Fibroblast of lung (primary cell): ENCODE measurements at regions not wholly inside any gene's neighbourhood (a gene's known extent, or its start where the extent isn't known, plus 50 kb on each side); places are given as distances from the start of the nearest gene placed in this dataset.
A peak's percentile ranks its signal among the peaks of the same experiment; 100 is the strongest.

ENCODE experiments used
- DNase-seq, 2 donors: peaks; one replicate each; pipeline versions ENCODE4 v3.0.0 to v3.0.0-alpha.2; 2010; ENCODE audit warnings: low read depth in 2 of 2
- H2AFZ ChIP-seq: 2 replicates; pipeline ENCODE4 v1.5.1; 2012; ENCODE audit warnings: low read length, control low read depth, inconsistent platforms
- H3K27ac ChIP-seq: 2 replicates; pipeline ENCODE4 v1.5.1; 2011; ENCODE audit warnings: low read length, control low read depth; ENCODE audit not compliant: insufficient read depth
- H3K27me3 ChIP-seq: 2 replicates; pipeline ENCODE4 v1.5.1; 2011; ENCODE audit warnings: mild to moderate bottlenecking, low read length; ENCODE audit not compliant: control insufficient read depth, insufficient read depth
- H3K36me3 ChIP-seq: 2 replicates; pipeline ENCODE4 v1.5.1; 2011; ENCODE audit warnings: low read length; ENCODE audit not compliant: control insufficient read depth, insufficient read depth
- H3K4me1 ChIP-seq: 2 replicates; pipeline ENCODE4 v1.5.1; 2011; ENCODE audit warnings: low read length; ENCODE audit not compliant: control insufficient read depth, insufficient read depth; ENCODE audit errors: extremely low read depth
- H3K4me2 ChIP-seq: 2 replicates; pipeline ENCODE4 v1.5.1; 2011; ENCODE audit warnings: low read length, control low read depth; ENCODE audit not compliant: insufficient read depth; ENCODE audit errors: extremely low read depth
- H3K4me3 ChIP-seq, 4 experiments: fragments of 200-600 bp in 1 of 4; sonication (generic) in 1 of 4; replicated peaks in 1 of 4; 2 replicates each; pipeline ENCODE4 v1.5.1; 2011 to 2016; ENCODE audit warnings: low read length in 4 of 4, low read depth in 3 of 4, mild to moderate bottlenecking in 3 of 4, control low read depth in 2 of 4, inconsistent platforms in 1 of 4, mixed read lengths in 1 of 4; ENCODE audit not compliant: insufficient read depth in 1 of 4; ENCODE audit errors: control extremely low read depth in 1 of 4
- H3K79me2 ChIP-seq: 2 replicates; pipeline ENCODE4 v1.5.1; 2012; ENCODE audit warnings: mild to moderate bottlenecking, low read length, inconsistent platforms; ENCODE audit not compliant: control insufficient read depth, insufficient read depth
- H3K9ac ChIP-seq: 2 replicates; pipeline ENCODE4 v1.5.1; 2011; ENCODE audit warnings: mild to moderate bottlenecking, low read length, control low read depth; ENCODE audit not compliant: insufficient read depth
- H3K9me3 ChIP-seq: 2 replicates; pipeline ENCODE4 v1.5.1; 2012; ENCODE audit warnings: low read depth, low read length; ENCODE audit not compliant: control insufficient read depth, insufficient read depth
- H4K20me1 ChIP-seq: 2 replicates; pipeline ENCODE4 v1.5.1; 2011; ENCODE audit warnings: low read length; ENCODE audit not compliant: control insufficient read depth, insufficient read depth; ENCODE audit errors: extremely low read depth
- EZH2 ChIP-seq: IDR thresholded peaks from 2 replicates; pipeline ENCODE4 v1.5.1; 2012; ENCODE audit warnings: low read length, control low read depth, mild to moderate bottlenecking; ENCODE audit errors: missing control alignments
- TF ChIP-seq, protein P1 (sequence below), 2 donors: IDR thresholded peaks in 1 of 2; conservative IDR thresholded peaks in 1 of 2; 1 replicate in 1 of 2; 2 replicates in 1 of 2; pipeline ENCODE4 v1.5.1; 2011 to 2012; ENCODE audit warnings: low read length in 2 of 2, control low read depth in 1 of 2, inconsistent platforms in 1 of 2, low read depth in 1 of 2, mild to moderate bottlenecking in 1 of 2

DNA sequence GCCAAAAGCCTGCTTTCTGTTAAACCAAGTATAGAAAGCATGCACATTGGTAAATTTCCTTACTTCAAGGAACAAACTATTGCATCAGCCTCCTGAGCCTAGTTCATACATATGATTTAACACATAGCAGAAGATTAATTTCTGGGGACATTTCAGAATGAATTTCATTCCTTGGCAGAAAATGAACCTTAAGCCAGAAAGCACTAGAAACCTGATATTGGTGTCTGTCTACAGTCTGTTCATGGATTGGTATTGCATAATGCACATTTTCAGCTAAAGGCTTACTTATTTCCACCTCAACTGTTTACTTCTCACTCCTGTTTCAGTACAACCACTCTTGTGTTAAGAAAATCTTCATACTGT, 1471.8 kb upstream of the NUDT12 start:
- H4K20me1 ChIP-seq = no peaks in the 10 kb centered on the region
- H3K4me3 ChIP-seq = no peak overlapping the region
- H3K4me1 ChIP-seq = no peaks in the 10 kb centered on the region
- no peaks in the 10 kb centered on the region for H3K9me3 ChIP-seq
- no peak for TF ChIP-seq EZH2
- TF ChIP-seq, protein P1, sequence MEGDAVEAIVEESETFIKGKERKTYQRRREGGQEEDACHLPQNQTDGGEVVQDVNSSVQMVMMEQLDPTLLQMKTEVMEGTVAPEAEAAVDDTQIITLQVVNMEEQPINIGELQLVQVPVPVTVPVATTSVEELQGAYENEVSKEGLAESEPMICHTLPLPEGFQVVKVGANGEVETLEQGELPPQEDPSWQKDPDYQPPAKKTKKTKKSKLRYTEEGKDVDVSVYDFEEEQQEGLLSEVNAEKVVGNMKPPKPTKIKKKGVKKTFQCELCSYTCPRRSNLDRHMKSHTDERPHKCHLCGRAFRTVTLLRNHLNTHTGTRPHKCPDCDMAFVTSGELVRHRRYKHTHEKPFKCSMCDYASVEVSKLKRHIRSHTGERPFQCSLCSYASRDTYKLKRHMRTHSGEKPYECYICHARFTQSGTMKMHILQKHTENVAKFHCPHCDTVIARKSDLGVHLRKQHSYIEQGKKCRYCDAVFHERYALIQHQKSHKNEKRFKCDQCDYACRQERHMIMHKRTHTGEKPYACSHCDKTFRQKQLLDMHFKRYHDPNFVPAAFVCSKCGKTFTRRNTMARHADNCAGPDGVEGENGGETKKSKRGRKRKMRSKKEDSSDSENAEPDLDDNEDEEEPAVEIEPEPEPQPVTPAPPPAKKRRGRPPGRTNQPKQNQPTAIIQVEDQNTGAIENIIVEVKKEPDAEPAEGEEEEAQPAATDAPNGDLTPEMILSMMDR (conservative IDR thresholded peaks at IDR 0.05 in 1 of 2, IDR thresholded peaks at IDR 0.05 in 1 of 2; ENCODE audit: low read depth in 1 of 2, low read length in 2 of 2) = no peak
- peak in 1 of 2 donors; percentile 89 for DNase-seq
- no peak overlapping the region for H3K9ac ChIP-seq
- H2AFZ ChIP-seq = no peak overlapping the region
- H3K79me2 ChIP-seq = no peaks in the 10 kb centered on the region
- H3K4me2 ChIP-seq = no peak overlapping the region
- no peak overlapping the region for H3K27ac ChIP-seq
- no peaks in the 10 kb centered on the region for H3K27me3 ChIP-seq
- no peaks in the 10 kb centered on the region for H3K36me3 ChIP-seq

- no peaks in the 10 kb centered on the region for H3K27me3 ChIP-seq
- H2AFZ ChIP-seq = no peak overlapping the region
- H3K79me2 ChIP-seq = no peaks in the 10 kb centered on the region
- no peaks in the 10 kb centered on the region for H3K4me1 ChIP-seq
- DNase-seq = no peak
- H4K20me1 ChIP-seq = no peaks in the 10 kb centered on the region
- no peaks in the 10 kb centered on the region for H3K36me3 ChIP-seq
- H3K4me2 ChIP-seq = no peak overlapping the region
- H3K9me3 ChIP-seq = no peaks in the 10 kb centered on the region
- H3K9ac ChIP-seq = no peak overlapping the region
- H3K27ac ChIP-seq = no peak overlapping the region
- TF ChIP-seq, protein P1 (conservative IDR thresholded peaks at IDR 0.05 in 1 of 2, IDR thresholded peaks at IDR 0.05 in 1 of 2; ENCODE audit: low read depth in 1 of 2, low read length in 2 of 2) = no peak
- TF ChIP-seq EZH2 = no peak
- H3K4me3 ChIP-seq = no peak overlapping the region
Measured at GRCh38 chr5:105033637-105034400, 1471.2 kb upstream of the NUDT12 start.

DNA sequence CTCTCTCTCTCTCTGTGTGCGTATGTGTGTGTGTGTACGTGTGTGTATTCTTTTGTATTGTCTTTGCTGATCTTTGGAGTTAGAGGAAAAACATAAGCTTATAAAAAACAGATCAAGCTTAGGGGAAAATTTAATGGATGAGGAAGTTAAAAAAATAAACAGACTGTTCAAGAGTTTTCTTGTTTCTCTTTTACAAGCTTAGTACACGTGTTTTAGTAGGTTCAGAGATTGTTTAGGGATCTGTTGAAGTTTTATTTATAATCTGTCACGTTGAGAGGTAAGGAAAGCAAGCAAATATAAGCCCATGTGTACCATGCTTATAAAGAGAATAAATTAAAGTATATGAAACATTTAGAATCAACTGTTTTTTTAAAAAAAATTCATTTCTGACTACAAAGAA, 1470.3 kb upstream of the NUDT12 start:
- H3K79me2 ChIP-seq = no peaks in the 10 kb centered on the region
- H3K9ac ChIP-seq = no peak overlapping the region
- TF ChIP-seq EZH2 = no peak
- TF ChIP-seq, protein P1 (conservative IDR thresholded peaks at IDR 0.05 in 1 of 2, IDR thresholded peaks at IDR 0.05 in 1 of 2; ENCODE audit: low read depth in 1 of 2, low read length in 2 of 2) = no peak
- no peak overlapping the region for H3K4me3 ChIP-seq
- no peaks in the 10 kb centered on the region for H4K20me1 ChIP-seq
- H3K4me1 ChIP-seq = no peaks in the 10 kb centered on the region
- H3K4me2 ChIP-seq = no peak overlapping the region
- no peak overlapping the region for H3K27ac ChIP-seq
- H3K36me3 ChIP-seq = no peaks in the 10 kb centered on the region
- H3K9me3 ChIP-seq = no peaks in the 10 kb centered on the region
- no peaks in the 10 kb centered on the region for H3K27me3 ChIP-seq
- H2AFZ ChIP-seq = no peak overlapping the region
- peak in 1 of 2 donors; percentile 5 for DNase-seq
